ENCODE measurements at regions not wholly inside any gene's neighbourhood (a gene's known extent, or its start where the extent isn't known, plus 50 kb on each side); places are given as distances from the start of the nearest gene placed in this dataset.

- no peaks in the 10 kb centered on the region for H3K36me3 ChIP-seq (replicated peaks in 1 of 2)
- no peaks in the 10 kb centered on the region for H3K27me3 ChIP-seq
- peaks cover 10 to 31% of the 10 kb centered on the region in 2 donors for H3K4me1 ChIP-seq (replicated peaks in 1 of 2)
- H3K9me3 ChIP-seq (replicated peaks in 1 of 3): no peaks in the 10 kb centered on the region
- WGBS, 4 donors: 62 to 77% (median 67%) methylated on average over 4 of the region's 4 CpGs
- peak overlapping the region in 2 of 5 donors; percentile 23 to 76 for H3K27ac ChIP-seq
- H3K4me3 ChIP-seq: no peak overlapping the region
- intact Hi-C loops (cut with DNase I): no loop called here
- no peak for DNase-seq
- TF ChIP-seq POLR2A (IDR thresholded peaks at IDR 0.05) (no peak), CTCF (IDR thresholded peaks at IDR 0.05) (no peak)
Observed at GRCh38 chr3:117874028-117874690, 1160.5 kb downstream of the IGSF11 start.

- peaks cover 10 to 31% of the 10 kb centered on the region in 2 donors for H3K4me1 ChIP-seq (replicated peaks in 1 of 2)
- 44 to 57% (median 47%) methylated on average over 1 of the region's 1 CpG for WGBS, 4 donors
- H3K27me3 ChIP-seq: no peaks in the 10 kb centered on the region
- DNase-seq: no peak
- no peaks in the 10 kb centered on the region for H3K36me3 ChIP-seq (replicated peaks in 1 of 2)
- no peaks in the 10 kb centered on the region for H3K9me3 ChIP-seq (replicated peaks in 1 of 3)
- no peak for TF ChIP-seq POLR2A (IDR thresholded peaks at IDR 0.05)
- H3K27ac ChIP-seq: peak overlapping the region in 1 of 5 donors; percentile 51
- no peak overlapping the region for H3K4me3 ChIP-seq
- intact Hi-C loops (cut with DNase I): no loop called here
Observed at GRCh38 chr3:117874904-117875874, 1159.5 kb downstream of the IGSF11 start.

GRCh38 chr3:117875887-117876286, 1158.8 kb downstream of the IGSF11 start:
- no peak for DNase-seq
- no peaks in the 10 kb centered on the region for H3K27me3 ChIP-seq
- no peaks in the 10 kb centered on the region for H3K9me3 ChIP-seq (replicated peaks in 1 of 3)
- H3K27ac ChIP-seq: no peak overlapping the region
- no peak overlapping the region for H3K4me3 ChIP-seq
- intact Hi-C loops (cut with DNase I): no loop called here
- no peaks in the 10 kb centered on the region for H3K36me3 ChIP-seq (replicated peaks in 1 of 2)
- peaks cover 10 to 31% of the 10 kb centered on the region in 2 donors for H3K4me1 ChIP-seq (replicated peaks in 1 of 2)
- WGBS, 4 donors: 92 to 98% (median 97%) methylated on average over 1 of the region's 1 CpG
- TF ChIP-seq CTCF (IDR thresholded peaks at IDR 0.05) (no peak), POLR2A (IDR thresholded peaks at IDR 0.05) (no peak)

GRCh38 chr3:117880638-117881037, 1154.0 kb downstream of the IGSF11 start:
- 85 to 95% (median 94%) methylated on average over 2 of the region's 2 CpGs for WGBS, 4 donors

More at GRCh38 chr3:117880638-117881037, 1154.0 kb downstream of the IGSF11 start:
- no peak overlapping the region for H3K4me3 ChIP-seq
- H3K36me3 ChIP-seq (replicated peaks in 1 of 2): no peaks in the 10 kb centered on the region
- peaks cover 0 to 1% of the 10 kb centered on the region in 2 donors for H3K4me1 ChIP-seq (replicated peaks in 1 of 2)
- no peak for DNase-seq
- no peaks in the 10 kb centered on the region for H3K9me3 ChIP-seq (replicated peaks in 1 of 3)
- no peak overlapping the region for H3K27ac ChIP-seq
- H3K27me3 ChIP-seq: no peaks in the 10 kb centered on the region
- TF ChIP-seq CTCF (IDR thresholded peaks at IDR 0.05): no peak
- no peak for TF ChIP-seq POLR2A (IDR thresholded peaks at IDR 0.05)
- intact Hi-C loops (cut with DNase I): no loop called here

All from adrenal gland (tissue), 9 donors.